A673 (cell line): ENCODE measurements at regions not wholly inside any gene's neighbourhood (a gene's known extent, or its start where the extent isn't known, plus 50 kb on each side); places are given as distances from the start of the nearest gene placed in this dataset.

Experiments
- BruUV-seq: library from RNA; stranded (reverse); fragments of 400-500 nt; replicated peaks from 2 replicates; lab custom pipeline; 2021; lab: Mats Ljungman, UMichigan
- CTCF ChIA-PET: fragments of 300-600 bp; sonication (Branson Sonifier 250); formaldehyde crosslinking; loops from one replicate; lab custom pipeline; 2022; ENCODE audit warnings: antibody characterized with exemption; lab: Charles Lee
- POLR2A ChIA-PET: fragments of 300-600 bp; sonication (Branson Sonifier 250); formaldehyde crosslinking; loops from one replicate; lab custom pipeline; 2022; ENCODE audit warnings: antibody characterized with exemption; ENCODE audit not compliant: low non-redundant PET; lab: Charles Lee
- DNase-seq: peaks from one replicate; pipeline ENCODE4 v3.0.0-alpha.2; 2015; ENCODE audit warnings: low spot score
- H3K27ac ChIP-seq: fragments of 200-600 bp; sonication (generic); 2 replicates; pipeline ENCODE4 v1.5.1; 2016; ENCODE audit warnings: mixed run types, low read depth, mild to moderate bottlenecking, mixed read lengths, antibody characterized with exemption, low read length; ENCODE audit not compliant: poor library complexity, severe bottlenecking
- H3K27me3 ChIP-seq: fragments of 200-600 bp; sonication (generic); replicated peaks from 2 replicates; pipeline ENCODE4 v1.6.1; 2017; ENCODE audit warnings: mixed run types, low read depth, mild to moderate bottlenecking, mixed read lengths, antibody characterized with exemption, low read length; ENCODE audit not compliant: insufficient read depth, poor library complexity
- H3K36me3 ChIP-seq: fragments of 200-600 bp; sonication (generic); 2 replicates; pipeline ENCODE4 v1.6.1; 2016; ENCODE audit warnings: mixed run types, mild to moderate bottlenecking, mixed read lengths, antibody characterized with exemption, low read length; ENCODE audit not compliant: insufficient read depth, poor library complexity, severe bottlenecking
- H3K4me1 ChIP-seq: fragments of 200-600 bp; sonication (generic); 2 replicates; pipeline ENCODE4 v1.6.1; 2017; ENCODE audit warnings: mixed run types, mild to moderate bottlenecking, mixed read lengths, antibody characterized with exemption, low read length; ENCODE audit not compliant: insufficient read depth, poor library complexity, severe bottlenecking
- H3K4me3 ChIP-seq: fragments of 200-600 bp; sonication (generic); 2 replicates; pipeline ENCODE4 v1.5.1; 2016; ENCODE audit warnings: low read depth, mixed run types, mild to moderate bottlenecking, mixed read lengths, low read length; ENCODE audit not compliant: poor library complexity, severe bottlenecking
- H3K9me3 ChIP-seq: fragments of 200-600 bp; sonication (generic); 2 replicates; pipeline ENCODE4 v1.6.1; 2016; ENCODE audit warnings: mixed run types, low read depth, mild to moderate bottlenecking, mixed read lengths, antibody characterized with exemption, low read length; ENCODE audit not compliant: poor library complexity, severe bottlenecking
- EZH2 ChIP-seq: fragments of 200-600 bp; sonication (generic); IDR thresholded peaks from 2 replicates; pipeline ENCODE4 v1.6.1; 2017; ENCODE audit warnings: borderline replicate concordance, low read depth, mild to moderate bottlenecking, mixed read lengths, antibody characterized with exemption, low read length; ENCODE audit not compliant: poor library complexity, severe bottlenecking
- intact Hi-C: fragments of 100-400 bp; cut with micrococcal nuclease; formaldehyde crosslinking; loops from one replicate; pipeline ENCODE4 v1.10.0; 2022; ENCODE audit not compliant: unreplicated experiment
- TF ChIP-seq, protein P1 (sequence below): fragments of 300-800, 200-600 bp; sonication (generic); conservative IDR thresholded peaks from 2 replicates; pipeline ENCODE4 v1.5.1; 2017; ENCODE audit warnings: low read depth, mild to moderate bottlenecking, antibody characterized with exemption, low read length, moderate library complexity, mixed read lengths

DNA sequence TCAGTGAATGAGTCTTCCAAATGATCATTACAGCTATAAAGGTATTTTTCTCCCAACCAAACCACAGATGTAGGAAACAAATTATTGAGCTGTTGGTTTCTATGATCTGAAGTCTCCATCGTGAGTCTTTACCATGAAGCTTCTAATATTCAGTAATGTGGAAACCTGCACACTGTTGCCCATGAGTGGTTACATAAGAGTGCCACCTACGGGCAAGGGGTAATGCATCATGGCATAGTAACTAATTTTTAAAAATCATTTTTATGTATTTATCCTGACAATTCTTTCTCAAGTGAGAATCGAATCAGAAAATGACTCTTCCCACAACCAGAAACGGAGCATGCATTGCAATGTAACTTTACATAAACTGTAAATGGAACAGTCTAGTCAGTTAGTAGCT is 282.5 kb upstream of the SMARCA2 start:
- Histone ChIP-seq H3K4me3 (no peak overlapping the region), H3K27me3 (peaks cover 3% of the 10 kb centered on the region), H3K27ac (no peak overlapping the region), H3K4me1 (no peaks in the 10 kb centered on the region), H3K36me3 (no peaks in the 10 kb centered on the region), H3K9me3 (no peaks in the 10 kb centered on the region)
- intact Hi-C loops = no loop called here
- CTCF ChIA-PET = no interaction called here
- POLR2A ChIA-PET = no interaction called here
- no peak for TF ChIP-seq EZH2
- TF ChIP-seq, protein P1, sequence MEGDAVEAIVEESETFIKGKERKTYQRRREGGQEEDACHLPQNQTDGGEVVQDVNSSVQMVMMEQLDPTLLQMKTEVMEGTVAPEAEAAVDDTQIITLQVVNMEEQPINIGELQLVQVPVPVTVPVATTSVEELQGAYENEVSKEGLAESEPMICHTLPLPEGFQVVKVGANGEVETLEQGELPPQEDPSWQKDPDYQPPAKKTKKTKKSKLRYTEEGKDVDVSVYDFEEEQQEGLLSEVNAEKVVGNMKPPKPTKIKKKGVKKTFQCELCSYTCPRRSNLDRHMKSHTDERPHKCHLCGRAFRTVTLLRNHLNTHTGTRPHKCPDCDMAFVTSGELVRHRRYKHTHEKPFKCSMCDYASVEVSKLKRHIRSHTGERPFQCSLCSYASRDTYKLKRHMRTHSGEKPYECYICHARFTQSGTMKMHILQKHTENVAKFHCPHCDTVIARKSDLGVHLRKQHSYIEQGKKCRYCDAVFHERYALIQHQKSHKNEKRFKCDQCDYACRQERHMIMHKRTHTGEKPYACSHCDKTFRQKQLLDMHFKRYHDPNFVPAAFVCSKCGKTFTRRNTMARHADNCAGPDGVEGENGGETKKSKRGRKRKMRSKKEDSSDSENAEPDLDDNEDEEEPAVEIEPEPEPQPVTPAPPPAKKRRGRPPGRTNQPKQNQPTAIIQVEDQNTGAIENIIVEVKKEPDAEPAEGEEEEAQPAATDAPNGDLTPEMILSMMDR = peak; percentile 68
- peak; percentile 30 for DNase-seq
- no TSS peak for BruUV-seq

DNA sequence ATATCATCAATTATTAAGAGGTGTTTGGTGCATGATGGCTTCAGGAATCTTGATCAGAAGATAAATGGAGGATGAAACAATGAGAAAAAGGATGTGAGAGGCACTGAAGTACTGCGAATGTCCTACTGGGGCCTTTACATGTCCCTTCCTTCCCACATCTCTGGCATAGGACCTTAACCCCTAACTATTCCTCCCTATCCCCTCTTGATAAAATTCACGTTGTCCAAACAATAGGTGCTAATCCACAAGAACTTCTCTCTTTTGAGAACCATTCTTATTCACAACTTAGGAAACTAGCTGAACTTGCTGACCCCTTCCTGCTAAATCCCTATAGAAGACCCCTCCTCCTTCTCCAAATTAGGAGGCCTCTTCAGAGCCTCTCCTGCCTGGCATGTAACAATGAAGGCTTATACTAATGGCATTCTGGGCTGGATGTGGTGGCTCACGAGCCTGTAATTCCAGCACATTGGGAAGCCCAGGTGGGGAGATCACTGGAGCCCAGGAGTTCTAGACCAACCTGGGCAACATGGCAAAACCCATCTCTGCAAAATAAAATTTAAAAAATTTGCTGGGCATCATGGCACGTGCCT is 276.5 kb upstream of the SMARCA2 start:
- Histone ChIP-seq H3K4me3 (no peak overlapping the region), H3K27ac (no peak overlapping the region), H3K36me3 (no peaks in the 10 kb centered on the region), H3K27me3 (no peaks in the 10 kb centered on the region), H3K4me1 (no peaks in the 10 kb centered on the region), H3K9me3 (no peaks in the 10 kb centered on the region)
- TF ChIP-seq EZH2 = no peak
- TF ChIP-seq, protein P1 = no peak
- no TSS peak for BruUV-seq
- intact Hi-C loops = no loop called here
- no peak for DNase-seq
- ChIA-PET POLR2A (no interaction called here), CTCF (no interaction called here)

DNA sequence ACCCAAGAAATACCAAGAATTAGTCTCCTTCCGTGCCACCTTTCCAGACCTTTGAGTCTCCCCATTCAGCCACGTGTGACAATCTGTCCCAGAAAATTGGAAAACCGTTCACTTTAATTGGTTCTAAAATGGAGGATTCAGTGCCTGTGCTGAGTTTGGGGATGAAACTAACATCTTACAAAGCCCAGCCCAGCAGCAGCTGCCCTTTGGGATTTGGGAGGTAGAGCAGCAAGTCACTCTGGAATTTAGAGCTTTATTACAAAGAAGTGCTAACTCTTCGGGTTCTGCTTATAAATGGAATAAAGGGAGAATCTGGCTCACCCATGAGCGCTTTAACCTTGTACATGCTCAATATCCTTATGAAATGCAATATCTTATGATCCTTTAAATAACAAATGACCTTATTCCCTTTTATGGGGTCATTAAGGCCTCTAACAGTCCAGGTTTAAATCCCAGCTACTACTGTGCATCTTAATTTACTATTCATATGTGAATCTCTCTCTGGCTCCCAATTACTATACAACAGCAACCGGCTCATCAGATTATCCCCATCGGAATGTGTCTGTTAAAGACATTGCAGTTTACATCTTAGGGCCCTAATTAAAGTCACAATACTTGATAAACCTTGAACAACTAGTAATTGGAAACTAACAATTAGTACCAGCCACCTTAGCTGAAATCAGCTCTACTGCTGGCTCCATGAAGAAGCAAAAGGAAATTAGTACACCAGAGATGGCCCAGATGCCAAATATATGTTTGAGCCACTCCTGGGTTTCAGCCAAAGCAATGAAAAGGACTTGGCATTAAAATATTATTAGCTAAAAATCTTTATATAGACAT is 271.8 kb upstream of the SMARCA2 start:
- CTCF ChIA-PET = interaction anchor here (1.3 kb wide), 1 partner anchor 94 kb away, joined by 3 read pairs; no protein-coding TSS in a partner anchor
- H3K9me3 ChIP-seq = no peaks in the 10 kb centered on the region
- intact Hi-C loops = no loop called here

More for the DNA sequence above, 271.8 kb upstream of the SMARCA2 start:
- BruUV-seq = no TSS peak
- TF ChIP-seq EZH2 = no peak
- TF ChIP-seq, protein P1 = no peak
- no peaks in the 10 kb centered on the region for H3K27me3 ChIP-seq
- POLR2A ChIA-PET = no interaction called here
- H3K4me1 ChIP-seq = no peaks in the 10 kb centered on the region
- DNase-seq = no peak
- no peaks in the 10 kb centered on the region for H3K36me3 ChIP-seq
- H3K27ac ChIP-seq = no peak overlapping the region
- no peak overlapping the region for H3K4me3 ChIP-seq
